GM12891 (cell line): ENCODE measurements at regions not wholly inside any gene's neighbourhood (a gene's known extent, or its start where the extent isn't known, plus 50 kb on each side); places are given as distances from the start of the nearest gene placed in this dataset.

Experiments
- PAX5 ChIP-seq: IDR thresholded peaks from 2 replicates; pipeline ENCODE4 v1.6.1; 2011; ENCODE audit warnings: low read length, moderate library complexity, mild to moderate bottlenecking; ENCODE audit not compliant: insufficient read depth, severe bottlenecking
- POLR2A ChIP-seq: IDR thresholded peaks from 2 replicates; pipeline ENCODE4 v1.6.1; 2011; ENCODE audit warnings: low read depth, low read length, control low read depth
- POLR2AphosphoS5 ChIP-seq: IDR thresholded peaks from 2 replicates; pipeline ENCODE4 v1.6.1; 2011; ENCODE audit warnings: low read depth, low read length, control low read depth

DNA sequence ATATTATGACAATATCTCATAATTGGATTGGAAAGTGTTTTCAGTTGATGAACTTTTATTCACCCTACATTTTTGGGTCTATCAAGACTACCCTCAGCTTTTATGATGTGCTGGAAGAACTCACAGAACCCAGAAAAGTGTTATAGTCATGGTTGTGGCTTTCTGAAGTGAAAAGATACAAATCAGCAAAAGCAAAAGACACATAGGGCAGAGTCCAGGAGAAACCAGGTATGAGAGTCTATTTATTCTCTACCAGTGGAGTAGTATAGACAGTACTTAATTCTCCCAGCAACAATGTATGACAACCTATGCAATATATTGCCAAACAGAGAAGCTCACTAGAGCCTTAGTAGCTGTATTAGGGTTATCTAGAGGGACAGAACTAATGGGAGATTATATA lies 280.4 kb upstream of the TTC14 start:
- TF ChIP-seq POLR2AphosphoS5 (no peak), POLR2A (no peak), PAX5 (no peak)
